GM21390 (cell line): ENCODE measurements at regions not wholly inside any gene's neighbourhood (a gene's known extent, or its start where the extent isn't known, plus 50 kb on each side); places are given as distances from the start of the nearest gene placed in this dataset.
"Not testable (repeated sequence)": the region's sequence is repeated elsewhere in the genome, so short reads cannot be mapped to it uniquely, and the experiment has no call there.

ENCODE experiments used
- ATAC-seq: cut with Tn5 transposase; IDR thresholded peaks from one replicate; pipeline ENCODE4 v1.9.1; 2021; ENCODE audit not compliant: unreplicated experiment

DNA sequence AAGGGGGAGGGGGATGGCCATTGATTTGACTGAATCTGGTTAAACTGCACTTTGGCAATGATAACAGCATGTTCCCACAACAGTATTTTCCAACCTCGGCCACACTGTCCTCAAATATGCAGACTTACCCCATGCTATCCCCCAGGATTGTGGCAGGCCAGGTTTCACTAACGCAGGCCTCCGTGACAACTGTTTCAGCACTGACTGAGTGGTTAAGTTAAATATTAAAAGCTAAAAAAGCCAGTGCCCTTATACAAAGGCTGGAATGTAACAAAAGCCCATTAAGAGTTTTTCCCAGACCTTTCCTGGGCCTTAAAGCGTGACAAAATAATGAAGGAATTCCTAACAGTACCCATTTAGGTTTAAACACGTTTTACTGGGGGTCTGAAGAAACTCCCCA, 202.9 kb downstream of the USP25 start:
- ATAC-seq, result no peak

GRCh38 chr21:15935530-15935929, 205.7 kb downstream of the USP25 start:
- ATAC-seq, result no peak

- ATAC-seq, result no peak
Measured at GRCh38 chr21:15943009-15943666, 213.4 kb downstream of the USP25 start.

GRCh38 chr21:15947677-15948076, 217.9 kb downstream of the USP25 start:
- ATAC-seq, result no peak

DNA sequence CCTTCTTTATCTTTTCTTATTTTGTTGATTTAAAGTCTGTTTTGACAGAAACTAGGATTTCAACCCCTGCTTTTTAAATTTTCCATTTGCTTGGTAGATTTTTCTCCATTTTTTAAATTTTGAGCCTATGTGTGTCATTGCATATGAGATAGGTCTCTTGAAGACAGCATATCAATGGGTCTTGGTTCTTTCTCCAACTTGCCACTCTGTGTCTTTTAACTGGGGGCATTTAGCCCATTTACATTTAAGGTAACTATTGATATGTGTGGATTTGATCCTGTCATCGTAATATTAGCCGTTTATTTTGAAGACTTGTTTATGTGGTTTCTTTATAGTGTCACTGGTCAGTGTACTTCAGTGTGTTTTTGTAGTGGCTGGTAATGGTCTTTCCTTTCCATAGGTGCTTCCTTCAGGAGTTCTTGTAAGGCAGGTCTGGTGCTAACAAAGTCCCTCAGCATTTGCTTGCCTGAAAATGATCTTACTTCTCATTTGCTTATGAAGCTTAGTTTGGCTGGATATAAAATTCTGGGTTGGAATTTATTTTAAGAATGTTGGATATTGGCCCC, 223.9 kb downstream of the USP25 start:
- no peak for ATAC-seq

DNA sequence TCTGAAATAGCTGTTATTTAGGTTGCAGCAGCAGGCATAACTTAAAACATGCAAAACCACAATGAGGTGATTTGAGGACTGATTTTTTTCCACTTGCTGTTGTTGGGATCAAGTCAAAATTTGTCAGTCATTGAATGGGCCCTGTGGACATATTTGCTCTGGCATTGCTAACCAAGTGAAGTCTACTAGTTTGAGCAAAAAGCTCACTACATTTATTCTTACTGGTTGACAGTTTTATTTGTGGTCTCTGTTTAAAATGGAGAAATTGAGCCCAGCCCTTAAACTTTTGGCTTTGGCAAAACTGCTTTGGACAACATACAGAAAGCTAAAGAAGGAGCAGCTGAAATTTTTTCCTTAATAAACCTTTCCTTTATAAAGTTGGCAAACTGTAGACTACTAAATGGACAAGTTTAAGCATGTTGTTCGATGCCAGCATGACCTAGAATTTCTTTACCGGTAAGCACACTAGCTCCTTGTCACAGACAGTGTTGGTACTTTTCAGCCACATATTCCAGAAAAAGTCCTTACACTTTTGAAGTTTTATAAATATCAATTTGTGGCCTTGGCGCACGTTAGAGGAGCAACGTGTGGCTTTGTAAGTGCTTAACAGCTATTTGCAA, 234.6 kb downstream of the USP25 start:
- ATAC-seq, result no peak

DNA sequence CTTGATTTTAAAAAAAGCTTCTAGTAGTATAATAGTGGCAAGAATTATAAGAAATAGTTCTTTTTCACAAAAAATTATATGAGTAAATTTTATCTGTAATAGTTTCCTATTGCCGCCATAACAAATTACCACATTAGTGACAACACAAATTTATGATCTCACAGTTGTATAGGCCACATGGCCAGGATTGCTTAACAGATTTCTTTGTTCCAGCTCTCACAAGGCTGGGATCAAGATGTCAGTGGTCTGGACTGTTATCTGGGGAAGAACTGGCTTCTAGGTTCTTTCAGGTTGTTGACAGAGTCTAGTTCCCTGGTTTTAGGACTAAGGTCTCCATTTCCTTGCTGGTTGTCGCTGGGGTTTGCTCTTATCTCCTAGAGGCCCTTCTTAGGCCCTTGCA, 236.4 kb downstream of the USP25 start:
- no peak for ATAC-seq

GRCh38 chr21:15966651-15967050, 236.9 kb downstream of the USP25 start:
- no peak for ATAC-seq

GRCh38 chr21:15967661-15968060, 237.9 kb downstream of the USP25 start:
- ATAC-seq, result no peak

DNA sequence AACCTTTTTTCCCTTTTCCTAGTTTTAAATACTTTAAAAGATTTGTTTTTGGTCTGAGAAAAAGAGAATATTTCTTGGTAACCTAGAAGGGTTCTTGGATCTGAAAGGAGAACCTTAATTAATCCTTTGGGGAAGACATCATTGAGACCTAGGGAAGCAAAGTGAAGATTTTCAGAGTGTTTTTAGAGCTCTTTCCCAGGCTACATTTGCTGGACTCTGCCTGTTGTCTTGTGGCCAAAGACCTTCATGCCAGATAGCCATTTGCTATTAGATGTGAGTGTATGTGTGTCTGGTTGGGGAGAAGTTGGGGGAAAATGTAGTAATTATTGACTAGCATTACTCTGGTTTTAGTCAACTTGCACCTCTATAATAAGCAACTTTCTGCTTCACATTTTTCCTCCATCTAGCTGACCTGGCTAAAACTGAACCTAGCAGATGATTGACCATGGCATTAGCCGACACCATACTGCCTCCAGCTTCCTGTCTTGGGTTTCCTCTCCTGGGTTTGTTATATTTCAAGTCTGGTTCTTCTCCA, 239.1 kb downstream of the USP25 start:
- no peak for ATAC-seq

- no peak for ATAC-seq
Measured at GRCh38 chr21:15976807-15977206, 247.0 kb downstream of the USP25 start.

DNA sequence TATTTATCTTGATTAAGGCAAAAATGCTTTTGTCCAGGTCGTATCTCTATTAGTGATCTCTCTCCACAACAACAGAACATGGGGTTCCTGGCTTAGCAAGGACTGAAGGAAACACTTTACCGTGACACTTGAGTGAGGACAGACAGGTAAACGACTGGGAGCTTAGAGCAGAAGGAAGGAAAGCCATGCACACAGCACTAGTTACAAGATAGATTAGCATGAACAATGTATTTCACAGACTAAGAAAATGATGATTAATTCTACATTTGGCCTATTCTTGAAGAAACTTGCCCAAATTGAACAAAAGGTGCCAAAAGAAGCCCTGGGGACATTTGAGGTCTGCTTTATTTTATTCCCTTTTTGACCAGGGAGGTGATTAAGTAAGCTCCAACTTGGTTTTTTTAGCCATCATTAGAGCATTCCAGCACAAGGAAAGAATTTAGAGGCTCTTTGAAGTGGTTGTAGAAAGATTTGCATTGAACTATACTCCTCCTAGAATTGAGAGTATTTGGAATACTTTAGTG, 248.5 kb downstream of the USP25 start:
- no peak for ATAC-seq

GRCh38 chr21:15979493-15979892, 249.7 kb downstream of the USP25 start:
- not testable (repeated sequence) for ATAC-seq

- ATAC-seq, result no peak
Measured at GRCh38 chr21:15986277-15986676, 256.5 kb downstream of the USP25 start.

GRCh38 chr21:15992171-15992570, 262.4 kb downstream of the USP25 start:
- no peak for ATAC-seq

DNA sequence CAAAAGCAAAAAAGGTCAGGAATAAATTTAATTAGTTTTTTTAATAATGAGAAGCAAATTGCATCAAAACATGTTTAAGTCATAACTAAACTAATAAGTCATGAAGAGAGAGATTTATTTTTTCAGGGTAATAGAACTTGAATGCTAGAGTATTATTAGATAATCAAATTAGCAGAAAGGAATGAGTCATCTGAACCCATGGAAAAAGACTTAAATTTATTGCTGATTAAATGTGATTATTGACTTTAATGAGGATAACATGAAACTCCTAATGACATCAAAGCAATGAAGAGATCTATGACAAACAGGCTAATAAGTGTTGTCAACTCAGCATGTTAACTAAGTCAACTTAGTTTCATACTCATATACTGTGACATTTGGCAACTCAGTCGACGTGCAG, 264.2 kb downstream of the USP25 start:
- ATAC-seq, result no peak

DNA sequence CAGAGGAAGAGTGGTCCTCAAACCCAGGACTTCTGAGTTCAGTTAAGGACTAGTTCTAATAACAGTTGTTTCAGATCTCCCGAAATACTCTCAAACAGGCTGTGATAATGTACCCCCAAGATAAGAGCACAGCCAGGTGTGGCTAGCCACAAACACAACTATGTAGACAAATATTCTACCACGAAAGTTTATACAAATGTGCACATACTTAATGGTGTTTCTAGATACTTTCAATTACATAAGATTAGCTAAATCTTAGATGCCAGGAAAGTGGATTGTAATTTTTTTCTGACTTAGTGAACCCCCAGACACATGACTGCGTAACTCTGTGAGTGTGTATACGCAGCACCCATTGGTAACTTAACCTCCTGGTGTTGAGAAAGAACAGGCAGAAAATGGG, 270.0 kb downstream of the USP25 start:
- ATAC-seq, result no peak

GRCh38 chr21:16002874-16003466, 273.2 kb downstream of the USP25 start:
- no peak for ATAC-seq

GRCh38 chr21:16004086-16004485, 274.3 kb downstream of the USP25 start:
- ATAC-seq, result no peak

DNA sequence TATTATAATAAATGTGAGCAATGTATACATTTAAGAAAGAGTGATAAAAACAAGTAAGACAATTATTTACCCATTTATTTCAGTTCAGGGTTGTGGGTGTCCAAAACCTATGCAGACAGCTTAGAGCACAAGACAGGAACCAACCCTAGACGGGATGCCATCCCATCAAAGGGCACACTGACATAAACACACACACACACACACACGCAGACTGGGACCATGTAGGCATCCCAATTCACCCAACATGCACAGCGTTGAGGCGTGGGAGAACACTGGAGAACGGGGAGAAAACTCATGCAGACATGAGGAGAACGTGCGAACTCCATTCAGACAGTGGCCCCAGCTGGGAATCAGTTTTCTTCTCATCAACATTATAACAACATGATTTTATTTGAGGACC, 274.7 kb downstream of the USP25 start:
- ATAC-seq, result no peak

- no peak for ATAC-seq
Measured at GRCh38 chr21:16005996-16006395, 276.2 kb downstream of the USP25 start.

- no peak for ATAC-seq
Measured at GRCh38 chr21:16007943-16008342, 278.2 kb downstream of the USP25 start.
